Fibroblast of mammary gland (primary cell): ENCODE measurements at regions not wholly inside any gene's neighbourhood (a gene's known extent, or its start where the extent isn't known, plus 50 kb on each side); places are given as distances from the start of the nearest gene placed in this dataset.
"Not testable (repeated sequence)": the region's sequence is repeated elsewhere in the genome, so short reads cannot be mapped to it uniquely, and the experiment has no call there.

ENCODE experiments used
- DNase-seq: peaks from one replicate; pipeline ENCODE4 v3.0.0-alpha.2; 2010; ENCODE audit warnings: low read depth
- H3K4me3 ChIP-seq: 2 replicates; pipeline ENCODE4 v1.5.1; 2011; ENCODE audit warnings: low read depth, mild to moderate bottlenecking, low read length, moderate library complexity; ENCODE audit not compliant: control insufficient read depth
- CTCF ChIP-seq: conservative IDR thresholded peaks from 2 replicates; pipeline ENCODE4 v1.5.1; 2011; ENCODE audit warnings: low read depth, low read length, inconsistent platforms; ENCODE audit not compliant: control insufficient read depth, insufficient read depth

- no peak for TF ChIP-seq CTCF
- no peak overlapping the region for H3K4me3 ChIP-seq
- no peak for DNase-seq
These were observed 377.1 kb upstream of the SFSWAP start for GRCh38 chr12:131333621-131334440.

- no peak overlapping the region for H3K4me3 ChIP-seq
- TF ChIP-seq CTCF = no peak
- DNase-seq = no peak
These were observed 376.1 kb upstream of the SFSWAP start for GRCh38 chr12:131334835-131335234.

- no peak for DNase-seq
- no peak overlapping the region for H3K4me3 ChIP-seq
- TF ChIP-seq CTCF = no peak
These were observed 375.4 kb upstream of the SFSWAP start for GRCh38 chr12:131335456-131335855.

- not testable (repeated sequence) for H3K4me3 ChIP-seq
These were observed 373.0 kb upstream of the SFSWAP start for GRCh38 chr12:131337861-131338260.

GRCh38 chr12:131340616-131341210, 370.2 kb upstream of the SFSWAP start:
- DNase-seq = no peak
- TF ChIP-seq CTCF = no peak
- H3K4me3 ChIP-seq = no peak overlapping the region

More at GRCh38 chr12:131337861-131338260, 373.0 kb upstream of the SFSWAP start:
- DNase-seq = not testable (repeated sequence)

GRCh38 chr12:131341608-131342007, 369.3 kb upstream of the SFSWAP start:
- H3K4me3 ChIP-seq, DNase-seq: not testable (repeated sequence)

- not testable (repeated sequence) for H3K4me3 ChIP-seq, DNase-seq
These were observed 367.5 kb upstream of the SFSWAP start for GRCh38 chr12:131343436-131343835.

- not testable (repeated sequence) for H3K4me3 ChIP-seq, DNase-seq
These were observed 366.0 kb upstream of the SFSWAP start for GRCh38 chr12:131344715-131345520.
